Type B pancreatic cell (in vitro differentiated cells): ENCODE measurements at regions not wholly inside any gene's neighbourhood (a gene's known extent, or its start where the extent isn't known, plus 50 kb on each side); places are given as distances from the start of the nearest gene placed in this dataset.

Experiments
- DNase-seq: peaks from one replicate; pipeline ENCODE4 v3.0.0; 2021; ENCODE audit warnings: mixed read lengths; ENCODE audit not compliant: unreplicated experiment; ENCODE audit errors: extremely low spot score
- H3K27ac Mint-ChIP-seq: 2 replicates; pipeline ENCODE4 v1.8.0; 2021; ENCODE audit warnings: mild to moderate bottlenecking, mixed read lengths
- H3K27me3 Mint-ChIP-seq: 2 replicates; pipeline ENCODE4 v1.8.0; 2021; ENCODE audit warnings: mixed read lengths
- H3K36me3 Mint-ChIP-seq: 2 replicates; pipeline ENCODE4 v1.8.0; 2021; ENCODE audit warnings: mixed read lengths
- H3K4me1 Mint-ChIP-seq: one replicate; pipeline ENCODE4 v1.8.0; 2021; ENCODE audit warnings: mixed read lengths; ENCODE audit not compliant: unreplicated experiment
- H3K4me3 Mint-ChIP-seq: 2 replicates; pipeline ENCODE4 v1.8.0; 2021; ENCODE audit warnings: mild to moderate bottlenecking, mixed read lengths
- H3K9me3 Mint-ChIP-seq: 2 replicates; pipeline ENCODE4 v1.8.0; 2021; ENCODE audit warnings: mixed read lengths
- TF ChIP-seq, protein P1 (sequence below): fragments of 200-600 bp; sonication (generic); conservative IDR thresholded peaks from 2 replicates; pipeline ENCODE4 v1.5.0; 2021; ENCODE audit warnings: antibody characterized with exemption, mild to moderate bottlenecking

DNA sequence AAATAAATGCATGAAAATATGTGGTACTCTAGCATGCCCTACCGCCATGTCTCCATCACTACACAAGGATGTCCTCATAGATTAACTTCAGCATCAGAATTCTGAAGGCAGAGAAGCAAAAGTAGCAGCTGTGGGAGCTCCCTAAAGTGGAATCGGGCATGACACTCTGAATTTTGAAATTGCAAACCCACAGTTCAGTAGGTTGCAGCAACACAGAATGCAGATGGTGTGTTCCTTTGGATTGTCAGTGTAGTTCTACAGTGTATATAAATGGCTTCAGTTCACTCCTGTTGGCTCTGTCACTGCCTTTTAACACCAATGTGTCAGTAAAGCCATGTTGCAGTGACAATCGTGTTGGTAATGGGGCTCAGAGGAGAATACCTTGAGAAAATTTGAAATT is 973.6 kb upstream of the WWC1 start:
- no peak overlapping the region for H3K4me3 Mint-ChIP-seq
- H3K4me1 Mint-ChIP-seq: peaks cover 4% of the 10 kb centered on the region
- no peak for DNase-seq
- TF ChIP-seq, protein P1, sequence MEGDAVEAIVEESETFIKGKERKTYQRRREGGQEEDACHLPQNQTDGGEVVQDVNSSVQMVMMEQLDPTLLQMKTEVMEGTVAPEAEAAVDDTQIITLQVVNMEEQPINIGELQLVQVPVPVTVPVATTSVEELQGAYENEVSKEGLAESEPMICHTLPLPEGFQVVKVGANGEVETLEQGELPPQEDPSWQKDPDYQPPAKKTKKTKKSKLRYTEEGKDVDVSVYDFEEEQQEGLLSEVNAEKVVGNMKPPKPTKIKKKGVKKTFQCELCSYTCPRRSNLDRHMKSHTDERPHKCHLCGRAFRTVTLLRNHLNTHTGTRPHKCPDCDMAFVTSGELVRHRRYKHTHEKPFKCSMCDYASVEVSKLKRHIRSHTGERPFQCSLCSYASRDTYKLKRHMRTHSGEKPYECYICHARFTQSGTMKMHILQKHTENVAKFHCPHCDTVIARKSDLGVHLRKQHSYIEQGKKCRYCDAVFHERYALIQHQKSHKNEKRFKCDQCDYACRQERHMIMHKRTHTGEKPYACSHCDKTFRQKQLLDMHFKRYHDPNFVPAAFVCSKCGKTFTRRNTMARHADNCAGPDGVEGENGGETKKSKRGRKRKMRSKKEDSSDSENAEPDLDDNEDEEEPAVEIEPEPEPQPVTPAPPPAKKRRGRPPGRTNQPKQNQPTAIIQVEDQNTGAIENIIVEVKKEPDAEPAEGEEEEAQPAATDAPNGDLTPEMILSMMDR: no peak
- no peaks in the 10 kb centered on the region for H3K36me3 Mint-ChIP-seq
- H3K9me3 Mint-ChIP-seq: no peaks in the 10 kb centered on the region
- peaks cover 4% of the 10 kb centered on the region for H3K27me3 Mint-ChIP-seq
- no peak overlapping the region for H3K27ac Mint-ChIP-seq

DNA sequence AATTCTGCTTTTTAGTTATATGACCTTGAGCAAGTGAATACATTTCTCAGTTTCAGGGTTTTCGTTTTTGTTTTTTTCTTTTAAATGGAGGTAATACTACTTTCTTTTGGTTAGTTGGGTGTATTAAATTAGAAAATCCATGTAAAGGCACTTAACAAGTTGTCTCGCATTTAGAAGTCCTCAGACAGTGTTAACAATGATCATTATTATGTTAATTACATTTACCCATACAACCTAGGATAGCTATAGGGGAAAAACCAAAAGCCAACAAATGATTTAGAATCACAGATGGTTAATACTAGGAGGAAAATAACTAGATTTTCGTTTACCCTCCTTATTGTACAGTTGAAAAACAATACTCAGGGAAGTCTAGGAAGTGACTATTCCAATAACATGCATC is 972.2 kb upstream of the WWC1 start:
- no peak overlapping the region for H3K27ac Mint-ChIP-seq
- H3K4me1 Mint-ChIP-seq: peaks cover 4% of the 10 kb centered on the region
- DNase-seq: no peak
- H3K27me3 Mint-ChIP-seq: peaks cover 4% of the 10 kb centered on the region
- H3K4me3 Mint-ChIP-seq: no peak overlapping the region
- TF ChIP-seq, protein P1: no peak
- H3K9me3 Mint-ChIP-seq: no peaks in the 10 kb centered on the region
- no peaks in the 10 kb centered on the region for H3K36me3 Mint-ChIP-seq

DNA sequence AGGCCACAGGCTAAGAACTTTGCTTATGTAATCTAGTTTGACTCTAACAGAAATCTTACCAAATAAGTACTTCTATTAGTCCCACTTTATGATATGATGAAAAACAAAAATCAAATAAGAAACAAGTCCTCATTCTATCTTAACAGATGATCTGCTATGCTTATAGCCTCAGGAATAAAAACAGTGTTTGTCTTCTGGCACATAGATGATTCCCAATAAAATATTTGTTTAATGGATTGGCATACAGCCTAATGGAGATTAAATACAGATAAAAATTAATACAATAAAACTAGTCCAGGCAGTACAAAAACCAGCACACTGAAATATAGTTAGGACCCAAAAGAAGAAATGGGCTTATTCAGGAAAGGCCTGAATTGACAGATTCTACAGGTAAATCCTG is 971.4 kb upstream of the WWC1 start:
- Mint-ChIP-seq H3K4me3 (no peak overlapping the region), H3K4me1 (peaks cover 4% of the 10 kb centered on the region), H3K9me3 (no peaks in the 10 kb centered on the region), H3K27ac (no peak overlapping the region), H3K27me3 (peaks cover 4% of the 10 kb centered on the region), H3K36me3 (no peaks in the 10 kb centered on the region)
- DNase-seq: no peak
- TF ChIP-seq, protein P1: no peak

DNA sequence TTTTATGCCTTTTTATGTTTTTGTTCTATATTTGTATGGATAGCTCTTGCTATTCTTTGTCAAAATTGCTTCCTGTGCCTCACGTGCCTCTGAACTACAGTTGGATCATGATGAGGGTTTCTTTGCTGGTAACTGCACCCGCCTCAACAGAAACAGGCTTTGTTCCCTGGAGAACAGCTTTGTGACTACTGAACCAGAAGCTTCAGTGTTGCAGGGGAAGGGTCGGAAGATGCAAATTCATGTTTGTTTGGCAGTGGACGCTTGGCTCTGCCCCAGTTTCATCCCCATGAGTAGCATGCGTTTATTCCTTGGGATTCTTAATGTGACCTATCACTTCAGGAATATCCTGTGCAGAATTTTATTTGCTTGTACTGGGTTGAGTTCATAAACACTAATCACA is 959.1 kb upstream of the WWC1 start:
- Mint-ChIP-seq H3K27me3 (no peaks in the 10 kb centered on the region), H3K27ac (no peak overlapping the region), H3K36me3 (no peaks in the 10 kb centered on the region), H3K9me3 (peaks cover 5% of the 10 kb centered on the region), H3K4me1 (no peaks in the 10 kb centered on the region), H3K4me3 (no peak overlapping the region)
- TF ChIP-seq, protein P1: no peak
- no peak for DNase-seq

DNA sequence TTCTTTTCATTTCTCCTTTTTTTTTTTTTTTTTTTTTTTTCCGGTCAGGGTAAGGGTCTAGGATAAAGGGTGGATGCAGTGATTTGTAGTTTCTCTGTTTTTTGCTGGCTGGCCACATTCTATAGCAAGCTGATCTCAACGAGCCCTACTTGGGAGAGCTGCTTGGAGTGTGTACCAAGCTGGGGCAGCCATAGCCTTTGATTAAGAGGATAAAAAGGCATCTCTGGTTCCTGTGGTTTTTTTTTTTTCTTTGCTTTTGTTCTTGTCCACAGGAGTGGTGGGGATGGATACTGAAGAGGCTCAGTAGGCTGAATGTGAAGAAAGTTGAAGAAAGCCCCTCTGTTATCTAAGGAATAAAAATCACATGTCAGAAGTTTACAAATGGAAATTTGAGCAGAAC is 955.3 kb upstream of the WWC1 start:
- Mint-ChIP-seq H3K4me3 (no peak overlapping the region), H3K9me3 (peaks cover 10% of the 10 kb centered on the region), H3K27me3 (no peaks in the 10 kb centered on the region), H3K4me1 (no peaks in the 10 kb centered on the region), H3K36me3 (no peaks in the 10 kb centered on the region), H3K27ac (no peak overlapping the region)
- TF ChIP-seq, protein P1: no peak
- no peak for DNase-seq

DNA sequence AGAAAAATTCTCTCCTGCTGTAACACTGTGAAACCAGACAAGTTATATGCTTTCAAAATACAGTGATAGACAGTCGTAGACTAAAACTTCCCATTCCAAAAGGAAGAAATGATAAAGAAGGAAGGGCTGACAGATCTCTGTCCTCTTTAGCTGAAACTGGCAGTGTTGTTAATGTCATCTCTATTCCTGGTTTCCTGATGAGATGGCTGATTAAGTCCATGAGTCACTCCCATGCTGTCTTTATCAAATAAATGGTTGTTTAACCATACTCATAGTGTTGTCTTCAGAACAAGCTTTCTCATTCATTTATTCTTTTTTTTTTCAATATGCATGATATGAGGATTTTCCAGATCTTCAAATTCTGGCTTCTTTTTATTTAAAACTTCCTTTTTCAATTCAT is 952.2 kb upstream of the WWC1 start:
- TF ChIP-seq, protein P1: no peak
- Mint-ChIP-seq H3K27me3 (no peaks in the 10 kb centered on the region), H3K4me1 (no peaks in the 10 kb centered on the region), H3K27ac (no peak overlapping the region), H3K4me3 (no peak overlapping the region), H3K36me3 (no peaks in the 10 kb centered on the region), H3K9me3 (peaks cover 5% of the 10 kb centered on the region)
- no peak for DNase-seq
